NCI-H82 treated with DMSO at 0.1 percent for 48 hours (cell line): ENCODE measurements at regions not wholly inside any gene's neighbourhood (a gene's known extent, or its start where the extent isn't known, plus 50 kb on each side); places are given as distances from the start of the nearest gene placed in this dataset.

Experiments used
- DNase-seq: peaks from one replicate; lab custom pipeline; 2025; ENCODE audit not compliant: unreplicated experiment; lab: John Stamatoyannopoulos, UW

DNA sequence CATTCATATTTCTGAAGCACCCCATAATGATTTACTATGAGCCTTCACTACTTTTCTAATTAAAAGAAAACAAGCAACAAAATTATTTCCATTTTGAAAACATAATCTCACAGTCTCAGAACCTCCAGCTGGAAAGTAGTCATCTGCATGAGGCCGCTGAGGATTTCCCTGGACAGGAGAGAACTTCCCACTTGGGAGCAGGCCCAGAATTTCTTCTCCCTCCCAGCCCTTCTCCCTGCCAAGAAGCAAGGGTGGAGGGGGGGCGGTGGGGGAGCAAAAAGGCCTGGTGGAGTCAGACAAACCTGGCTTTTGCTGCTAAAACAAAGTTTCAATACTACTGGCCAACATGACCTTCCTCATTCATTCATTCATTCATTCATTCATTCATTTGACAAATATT, 167.3 kb downstream of the PJA1 start:
- no peak for DNase-seq

GRCh38 chrX:68997511-68997910, 167.7 kb downstream of the PJA1 start:
- DNase-seq, result no peak

- DNase-seq, result no peak
Observed at GRCh38 chrX:68995780-68996551, 167.1 kb downstream of the EFNB1 start.

DNA sequence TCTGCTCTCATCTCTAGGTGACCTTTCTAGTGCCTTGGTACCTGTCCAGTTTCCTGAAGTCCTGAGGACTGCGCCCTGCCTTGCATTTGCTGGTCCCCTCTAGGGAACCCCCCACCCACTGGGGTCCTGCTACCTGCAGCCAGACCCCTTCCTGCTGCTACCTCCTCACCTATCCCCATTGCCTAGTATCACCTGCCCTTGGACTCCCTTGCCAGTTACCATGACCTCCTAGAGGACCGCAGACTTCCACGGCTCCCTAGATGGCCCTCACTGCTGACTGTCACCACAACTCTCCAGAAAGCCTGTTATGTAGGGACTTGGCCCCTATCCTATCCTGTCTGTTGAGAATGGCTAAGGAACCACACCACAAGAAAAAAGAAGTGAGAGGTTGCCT, 166.6 kb downstream of the EFNB1 start:
- DNase-seq, result no peak

- DNase-seq, result no peak
Observed at GRCh38 chrX:68994891-68995255, 166.1 kb downstream of the EFNB1 start.

- DNase-seq, result no peak
Observed at GRCh38 chrX:68994135-68994890, 165.5 kb downstream of the EFNB1 start.

- DNase-seq, result no peak
Observed at GRCh38 chrX:68992821-68993397, 164.1 kb downstream of the EFNB1 start.

- no peak for DNase-seq
Observed at GRCh38 chrX:68991691-68992345, 163.0 kb downstream of the EFNB1 start.

GRCh38 chrX:68990948-68991347, 162.1 kb downstream of the EFNB1 start:
- no peak for DNase-seq

DNA sequence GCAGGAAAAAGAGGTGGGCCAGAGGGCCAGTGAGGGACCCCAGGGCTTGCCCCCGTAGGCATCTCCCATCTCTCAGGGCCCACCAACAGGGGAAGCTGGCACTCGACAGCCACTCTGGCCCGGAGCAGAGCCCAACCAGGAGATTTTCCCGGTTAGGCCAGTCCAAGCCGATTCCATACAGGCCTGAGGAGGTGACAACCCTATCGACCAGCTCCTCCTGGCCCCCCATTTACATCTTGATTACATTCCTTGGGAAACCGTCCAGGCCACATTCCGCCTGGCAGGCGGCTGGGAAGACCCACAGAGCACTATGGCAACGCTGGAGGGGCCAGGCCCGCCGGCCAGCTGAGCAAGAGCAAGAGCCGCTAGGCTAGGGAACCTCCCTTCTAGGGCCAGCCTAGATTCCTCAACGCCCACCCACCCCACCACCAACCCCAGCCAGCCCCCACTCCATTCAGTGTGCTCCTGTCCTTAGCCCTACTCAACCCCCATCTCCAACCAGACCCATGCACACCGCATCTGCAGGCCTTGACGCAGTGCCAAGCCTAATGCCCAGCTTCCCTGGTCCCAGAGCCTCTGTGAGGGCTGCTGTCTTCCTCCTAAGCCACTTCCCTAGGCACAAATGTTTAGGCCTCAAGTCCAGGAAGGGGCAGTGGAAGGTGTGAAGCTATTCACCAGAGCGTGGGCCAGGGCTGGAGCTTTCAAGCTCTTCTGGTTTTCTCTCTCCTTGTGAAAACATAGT, 161.2 kb downstream of the EFNB1 start:
- no peak for DNase-seq

DNA sequence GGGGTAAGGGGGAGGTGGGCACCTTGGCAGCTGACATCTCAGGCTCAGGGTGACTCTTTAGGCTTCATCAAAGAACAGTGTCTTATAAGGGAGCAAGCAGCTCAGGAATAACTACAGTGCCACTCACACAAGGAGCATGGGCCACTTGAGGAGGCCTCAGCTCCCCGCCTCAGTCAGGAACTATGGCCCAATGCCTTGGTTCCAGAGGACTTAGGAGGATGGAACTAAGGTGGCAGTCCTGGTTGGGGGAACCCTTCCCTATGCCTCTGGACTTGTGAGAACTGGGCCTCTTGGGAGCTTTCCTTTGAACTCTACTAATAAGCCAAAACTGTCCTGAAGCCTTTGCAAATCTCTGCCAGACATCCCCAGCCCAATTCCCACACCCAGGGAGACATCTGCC, 160.6 kb downstream of the EFNB1 start:
- DNase-seq, result no peak

- DNase-seq, result no peak
Observed at GRCh38 chrX:68988865-68989264, 160.0 kb downstream of the EFNB1 start.

GRCh38 chrX:68985135-68985755, 156.4 kb downstream of the EFNB1 start:
- no peak for DNase-seq

- no peak for DNase-seq
Observed at GRCh38 chrX:68983004-68983857, 154.4 kb downstream of the EFNB1 start.

- no peak for DNase-seq
Observed at GRCh38 chrX:68982476-68982875, 153.7 kb downstream of the EFNB1 start.

- DNase-seq, result no peak
Observed at GRCh38 chrX:68980906-68981616, 152.2 kb downstream of the EFNB1 start.

DNA sequence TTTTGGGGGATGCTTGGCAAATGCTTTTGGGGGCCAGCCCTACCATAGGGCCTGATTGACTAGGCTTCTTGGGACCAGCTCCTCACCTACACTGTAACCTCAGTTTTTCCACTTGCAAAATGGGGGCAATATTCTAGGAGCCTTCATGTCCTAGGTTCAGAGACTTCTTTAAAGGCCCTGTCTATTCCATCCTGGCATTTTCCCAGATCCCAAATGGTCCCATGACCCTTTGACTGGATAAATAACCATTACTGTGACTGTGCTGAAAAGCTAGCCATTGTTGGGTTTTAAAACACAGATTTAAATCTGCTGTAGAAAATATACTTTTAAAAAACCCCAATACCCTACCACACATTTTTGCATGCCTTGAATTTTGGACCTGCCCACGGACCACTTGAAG, 149.8 kb downstream of the EFNB1 start:
- no peak for DNase-seq

- DNase-seq, result no peak
Observed at GRCh38 chrX:68978255-68978654, 149.4 kb downstream of the EFNB1 start.

DNA sequence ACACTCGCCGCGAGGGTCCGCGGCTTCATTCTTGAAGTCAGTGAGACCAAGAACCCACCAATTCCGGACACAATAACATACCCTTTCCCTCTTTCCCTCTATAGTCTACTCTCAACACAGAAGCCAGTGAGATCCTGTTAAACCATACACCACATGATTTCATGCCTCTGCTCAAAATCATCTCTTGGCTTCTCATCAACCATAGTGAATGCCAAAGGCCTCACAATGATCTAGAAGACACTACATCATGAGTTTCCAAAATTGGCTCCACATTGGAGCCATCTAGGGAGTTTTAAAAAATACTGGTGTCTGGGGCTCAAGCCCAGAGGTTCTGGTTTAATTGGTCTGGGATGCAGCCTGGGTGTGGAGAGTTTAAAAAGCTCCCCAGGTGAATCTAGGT, 124.5 kb downstream of the EFNB1 start:
- no peak for DNase-seq
